HG03060 (cell line): ENCODE measurements at regions not wholly inside any gene's neighbourhood (a gene's known extent, or its start where the extent isn't known, plus 50 kb on each side); places are given as distances from the start of the nearest gene placed in this dataset.

ENCODE experiments used
- ATAC-seq: cut with Tn5 transposase; IDR thresholded peaks from one replicate; pipeline ENCODE4 v1.9.1; 2021; ENCODE audit warnings: low read depth, moderate number of reproducible peaks; ENCODE audit not compliant: unreplicated experiment

DNA sequence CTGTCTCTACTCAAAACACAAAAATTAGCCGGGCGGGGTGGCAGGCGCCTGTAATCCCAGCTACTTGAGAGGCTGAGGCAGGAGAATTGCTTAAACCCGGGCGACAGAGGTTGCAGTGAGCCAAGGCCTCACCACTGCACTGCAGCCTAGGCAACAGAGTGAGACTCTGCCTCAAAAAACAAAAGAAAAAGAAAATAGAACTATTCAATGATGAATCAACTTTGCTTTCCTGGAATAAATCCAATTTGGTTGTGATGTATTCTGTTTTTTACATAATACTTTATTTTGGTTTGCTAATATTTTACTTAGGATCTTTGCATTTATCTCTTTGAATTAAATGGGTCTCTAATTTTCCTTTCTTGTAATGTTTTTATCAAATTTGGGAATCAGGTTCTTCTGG lies 86.3 kb upstream of the MBOAT2 start:
- no peak for ATAC-seq

DNA sequence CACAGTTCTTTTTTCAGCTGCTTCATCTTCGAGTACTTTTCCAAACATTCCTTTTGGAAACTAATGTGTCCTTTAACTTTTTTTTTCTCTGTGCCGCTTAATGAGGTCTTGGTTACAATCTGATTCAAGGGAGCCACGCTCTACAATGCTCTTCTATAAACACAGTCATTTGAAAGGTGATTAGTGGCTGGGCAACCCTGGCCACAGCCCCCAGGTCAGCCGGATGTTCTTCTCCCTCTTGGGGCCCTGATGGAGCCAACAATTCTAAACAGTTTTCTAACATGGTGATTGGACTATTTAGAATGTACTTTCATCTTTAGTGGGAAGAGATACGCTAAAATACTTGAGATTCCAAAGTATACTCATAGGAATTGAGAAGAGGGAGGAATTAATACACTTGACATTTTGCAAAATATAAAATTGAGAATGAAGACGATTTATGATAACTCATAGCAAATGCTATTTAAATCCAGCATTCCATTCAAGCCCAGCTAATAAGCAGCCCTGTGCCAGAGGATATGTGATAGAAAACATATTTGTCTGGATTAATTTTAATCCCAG lies 83.7 kb upstream of the MBOAT2 start:
- ATAC-seq, result no peak

DNA sequence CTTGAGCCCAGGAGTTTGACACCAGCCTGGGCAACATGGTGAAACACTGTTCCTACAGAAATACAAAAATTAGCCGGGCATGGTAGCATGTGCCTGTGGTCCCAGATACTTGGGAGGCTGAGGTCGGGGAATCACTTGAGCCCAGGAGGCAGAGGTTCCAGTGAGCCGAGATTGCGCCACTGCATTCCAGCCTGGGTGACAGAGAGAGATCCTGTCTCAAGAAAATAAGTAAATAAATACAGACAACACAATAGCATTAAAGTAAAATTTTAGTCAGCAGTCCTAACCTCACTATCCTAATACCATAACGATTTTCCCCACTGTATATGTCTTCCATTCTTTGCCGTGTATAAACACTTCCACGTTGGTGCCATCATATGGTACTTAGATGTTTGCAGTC lies 83.0 kb upstream of the MBOAT2 start:
- no peak for ATAC-seq

DNA sequence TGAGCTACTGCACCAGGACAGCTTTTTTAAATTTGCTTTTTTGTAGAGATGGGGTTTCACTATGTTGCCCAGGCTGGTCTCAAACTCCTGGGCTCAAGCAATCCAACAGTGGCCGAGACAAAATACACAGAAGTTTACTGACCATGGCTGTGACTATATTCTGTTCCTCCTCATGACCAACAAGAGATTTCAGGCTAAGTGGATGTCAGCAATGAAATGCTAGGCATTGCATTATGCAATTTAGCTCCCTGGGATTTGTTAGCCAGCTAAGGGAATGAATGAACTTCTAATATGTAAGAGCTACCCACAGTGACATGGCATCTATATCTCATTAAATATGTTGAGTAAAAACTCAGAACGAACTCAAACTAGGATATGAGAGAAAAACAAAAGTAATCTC lies 81.9 kb upstream of the MBOAT2 start:
- no peak for ATAC-seq

DNA sequence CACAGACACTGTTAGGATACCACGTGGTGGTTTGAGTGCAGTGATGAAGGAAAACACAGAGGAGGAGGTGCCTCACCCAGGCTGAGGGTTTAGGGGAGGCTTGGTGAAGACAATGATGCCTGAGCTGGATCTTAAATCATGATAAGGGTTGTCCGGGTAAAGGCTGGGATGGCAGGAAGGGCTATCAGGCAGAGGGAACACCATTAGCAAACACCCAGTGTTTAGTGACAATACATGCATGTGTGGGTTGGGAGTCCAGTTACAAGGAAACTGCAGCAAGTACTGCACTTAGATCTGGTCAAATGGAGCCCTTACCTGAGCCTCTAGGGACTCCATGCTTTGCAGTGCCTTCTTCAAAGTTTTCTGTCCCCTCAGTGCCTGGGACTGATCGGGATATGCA lies 79.8 kb upstream of the MBOAT2 start:
- no peak for ATAC-seq

DNA sequence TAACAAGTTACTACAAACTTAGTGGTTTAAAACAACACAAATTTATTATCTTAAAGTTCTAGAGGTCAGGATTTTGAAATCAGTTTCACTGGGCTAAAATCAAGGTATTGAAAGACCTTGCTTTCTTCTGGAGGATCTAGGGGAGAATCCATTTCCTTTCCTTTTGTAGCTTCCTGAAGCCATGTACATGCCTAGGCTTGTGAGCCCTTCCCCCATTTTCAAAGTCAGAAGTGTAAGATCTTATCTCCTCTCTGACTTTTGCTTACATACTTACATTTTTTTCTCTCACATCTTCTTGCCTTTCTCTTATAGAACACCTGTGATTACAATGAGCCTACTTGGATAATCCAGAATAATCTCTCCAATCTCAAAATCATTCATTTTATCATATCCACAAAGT lies 78.7 kb upstream of the MBOAT2 start:
- no peak for ATAC-seq

DNA sequence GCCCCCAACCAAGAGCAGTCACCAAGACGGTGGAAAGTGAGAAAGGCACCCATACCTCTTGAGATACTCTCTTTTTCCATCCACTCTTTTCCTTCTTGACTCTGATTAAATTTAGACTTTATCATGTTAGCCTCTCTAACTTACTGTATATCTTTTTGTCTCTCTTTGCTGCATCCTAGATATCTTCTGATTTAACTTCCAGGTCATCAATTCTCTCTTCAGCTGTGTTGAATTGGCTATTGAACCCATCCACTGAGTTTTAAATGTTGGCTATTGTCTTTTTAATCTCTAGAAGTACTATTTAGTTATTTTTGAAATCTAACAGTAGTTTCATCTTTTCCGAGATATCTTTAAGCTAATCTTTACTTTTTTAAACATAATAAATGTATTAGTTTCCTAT lies 78.3 kb upstream of the MBOAT2 start:
- no peak for ATAC-seq

DNA sequence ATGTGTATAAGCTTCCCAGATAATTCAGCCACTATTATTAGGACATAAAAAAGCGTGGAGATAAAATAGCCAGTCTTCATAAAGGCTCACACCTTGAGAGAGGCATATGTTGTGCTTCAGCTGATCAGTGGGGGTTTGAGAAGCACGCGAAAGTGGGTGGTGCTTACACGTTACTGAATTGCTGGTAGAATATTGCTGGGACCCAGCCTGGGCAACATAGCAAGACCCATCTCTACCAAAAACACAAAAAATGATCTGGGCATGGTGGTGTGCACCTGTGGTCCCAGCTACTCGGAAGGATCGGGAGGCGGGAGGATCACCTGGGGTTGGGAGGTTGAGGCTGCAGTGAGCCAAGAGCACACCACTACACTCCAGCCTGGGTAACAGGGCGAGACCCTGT lies 74.9 kb upstream of the MBOAT2 start:
- ATAC-seq, result no peak

DNA sequence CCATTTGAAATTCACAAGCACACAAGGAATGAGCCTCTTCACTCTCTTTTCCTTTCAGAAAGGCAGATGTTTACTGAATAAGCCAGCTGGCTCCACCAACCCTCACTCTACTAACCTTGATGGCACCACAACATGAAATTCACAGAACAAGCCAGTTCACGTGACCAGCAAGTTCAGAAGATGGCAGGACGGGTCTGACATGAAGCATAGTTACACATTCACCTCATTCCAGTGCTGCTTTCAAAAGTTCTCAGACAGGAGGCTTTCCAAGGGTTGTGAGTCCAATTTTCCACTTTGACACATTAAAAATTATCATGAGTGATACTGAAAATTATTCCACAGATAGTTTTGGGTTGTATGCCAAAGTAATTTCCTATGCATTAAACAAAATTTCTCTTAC lies 74.2 kb upstream of the MBOAT2 start:
- ATAC-seq, result no peak

DNA sequence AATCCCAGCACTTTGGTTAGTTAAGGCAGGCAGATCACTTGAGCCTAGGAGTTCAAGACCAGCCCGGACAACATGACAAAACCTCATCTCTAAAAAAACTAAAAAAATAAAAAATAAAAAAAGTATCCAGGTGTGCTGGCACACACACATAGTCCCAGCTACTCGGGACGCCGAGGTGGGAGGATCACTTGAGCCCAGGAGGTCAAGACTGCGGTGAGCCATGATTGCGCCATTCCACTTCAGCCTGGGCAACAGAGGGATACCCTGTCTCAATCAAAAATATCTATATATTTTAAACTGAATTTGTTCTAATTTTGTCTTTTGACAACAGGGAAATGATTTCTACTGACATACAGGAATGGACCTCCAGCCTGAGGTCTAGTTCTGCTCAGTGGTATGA lies 73.3 kb upstream of the MBOAT2 start:
- no peak for ATAC-seq

DNA sequence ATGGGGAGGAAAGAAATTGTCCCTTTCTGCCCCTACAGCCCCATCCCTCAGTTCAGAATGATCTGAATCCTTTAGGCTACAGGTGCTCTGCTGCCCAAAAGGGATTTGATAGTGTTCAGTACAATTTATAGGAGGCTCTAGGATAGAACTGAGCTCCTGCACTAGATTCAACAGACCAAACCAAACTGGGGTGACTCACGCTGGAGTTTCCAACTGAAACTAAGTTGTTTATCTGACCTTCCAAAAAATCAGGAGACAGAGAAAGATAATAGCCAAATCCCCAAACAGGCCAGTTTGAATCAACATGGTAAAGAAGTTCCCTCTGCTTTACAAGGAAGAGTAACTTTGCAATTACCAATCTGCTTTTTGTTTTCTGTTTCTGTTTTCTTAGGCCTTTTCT lies 72.7 kb upstream of the MBOAT2 start:
- ATAC-seq, result no peak

DNA sequence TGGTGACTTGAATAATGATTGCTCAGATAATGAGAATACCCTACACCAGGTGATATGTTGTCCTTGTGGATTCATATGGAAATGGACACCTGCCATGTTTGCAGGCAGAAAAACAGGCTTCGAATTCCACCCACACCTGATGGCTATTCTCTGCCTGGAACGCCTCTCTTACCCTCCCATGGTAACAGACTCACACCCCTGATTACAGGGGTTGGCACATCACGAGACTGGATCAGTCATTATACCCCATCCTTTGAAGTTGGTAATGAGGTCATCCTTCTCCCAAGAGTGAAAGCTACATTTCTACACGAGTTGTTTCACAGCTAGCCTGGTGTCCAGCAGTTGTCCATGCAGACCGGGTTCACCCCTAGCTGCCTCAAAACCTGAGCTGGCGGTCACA lies 71.4 kb upstream of the MBOAT2 start:
- ATAC-seq, result no peak

DNA sequence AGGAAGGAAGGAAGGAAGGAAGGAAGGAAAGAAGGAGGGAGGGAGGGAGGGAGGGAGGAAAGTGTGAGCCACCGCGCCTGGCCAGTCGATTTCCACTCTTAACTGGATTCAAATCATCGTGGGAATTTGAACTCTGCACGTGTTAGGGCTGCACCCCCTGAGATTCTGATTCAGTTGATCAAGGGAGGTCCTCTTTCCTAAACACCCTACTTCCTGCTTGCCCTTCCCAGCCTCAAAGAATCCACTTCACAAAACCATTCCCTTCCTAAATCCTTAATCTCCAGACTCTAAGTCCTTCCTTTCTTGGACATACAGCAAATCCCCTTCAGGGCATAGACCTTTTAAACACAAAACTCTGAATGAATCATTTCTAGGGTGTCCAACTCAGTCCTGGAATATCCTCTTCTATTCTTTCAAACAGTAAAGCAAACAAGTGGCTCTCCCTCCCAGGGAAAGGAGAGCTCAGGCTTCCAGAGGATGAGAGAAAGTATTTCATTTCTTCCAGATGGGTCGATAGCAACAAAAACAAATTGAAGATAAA lies 68.2 kb upstream of the MBOAT2 start:
- ATAC-seq, result no peak

DNA sequence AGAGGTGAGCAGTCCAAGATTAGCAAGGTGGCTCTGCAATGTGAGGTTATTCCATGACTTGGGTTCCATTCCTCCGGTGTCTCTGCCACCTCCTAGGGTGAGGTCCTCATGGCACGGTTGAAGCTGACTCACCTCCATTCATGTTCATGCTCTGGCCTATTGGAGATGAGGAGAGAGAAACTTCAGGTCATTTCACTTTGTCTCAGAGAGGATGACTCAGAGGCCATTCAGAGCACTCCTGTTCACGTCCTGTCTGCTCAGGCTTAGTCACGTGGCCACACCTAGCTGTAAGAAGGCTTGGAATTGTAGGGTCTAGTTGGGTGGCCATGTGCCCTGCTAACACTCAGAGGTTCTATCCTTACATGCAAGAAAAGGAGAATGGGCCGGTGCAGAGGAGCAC lies 67.5 kb upstream of the MBOAT2 start:
- ATAC-seq, result no peak

DNA sequence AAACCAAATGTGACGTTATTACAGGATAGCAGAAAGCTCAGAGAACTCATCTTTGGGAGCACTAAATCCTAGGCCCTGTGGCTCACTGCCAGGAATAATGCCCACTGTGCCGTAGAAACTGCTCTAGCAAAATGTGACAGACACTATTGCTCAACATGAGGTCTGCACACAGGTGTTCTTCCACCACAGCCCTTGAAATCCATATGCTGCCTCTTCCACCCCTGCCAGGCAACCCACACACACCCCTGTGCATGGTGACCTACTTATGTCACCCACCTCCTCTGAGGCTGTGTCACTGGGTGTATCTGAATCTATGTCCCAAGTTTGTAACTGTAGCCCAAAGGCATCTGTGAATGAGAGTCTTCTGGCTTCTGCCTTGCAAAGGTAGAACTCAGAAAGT lies 66.1 kb upstream of the MBOAT2 start:
- no peak for ATAC-seq

DNA sequence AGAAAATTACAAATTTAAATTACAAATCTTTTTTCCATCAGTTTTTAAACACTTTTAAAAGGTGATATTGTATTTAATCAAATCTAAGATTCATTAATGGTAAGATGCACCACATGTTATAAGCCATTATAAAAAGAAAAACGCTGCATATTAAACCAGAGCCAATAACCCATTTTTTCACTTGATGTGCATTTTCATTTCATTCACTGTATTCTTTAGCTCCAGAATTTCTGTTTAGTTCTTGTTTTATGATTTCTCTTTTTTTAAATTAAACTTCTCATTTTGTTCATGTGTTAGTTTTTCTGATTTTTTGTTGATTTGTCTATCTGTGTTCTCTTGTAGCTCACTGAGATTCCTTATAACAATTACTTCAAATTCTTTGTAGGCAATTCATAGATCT lies 62.4 kb upstream of the MBOAT2 start:
- no peak for ATAC-seq

DNA sequence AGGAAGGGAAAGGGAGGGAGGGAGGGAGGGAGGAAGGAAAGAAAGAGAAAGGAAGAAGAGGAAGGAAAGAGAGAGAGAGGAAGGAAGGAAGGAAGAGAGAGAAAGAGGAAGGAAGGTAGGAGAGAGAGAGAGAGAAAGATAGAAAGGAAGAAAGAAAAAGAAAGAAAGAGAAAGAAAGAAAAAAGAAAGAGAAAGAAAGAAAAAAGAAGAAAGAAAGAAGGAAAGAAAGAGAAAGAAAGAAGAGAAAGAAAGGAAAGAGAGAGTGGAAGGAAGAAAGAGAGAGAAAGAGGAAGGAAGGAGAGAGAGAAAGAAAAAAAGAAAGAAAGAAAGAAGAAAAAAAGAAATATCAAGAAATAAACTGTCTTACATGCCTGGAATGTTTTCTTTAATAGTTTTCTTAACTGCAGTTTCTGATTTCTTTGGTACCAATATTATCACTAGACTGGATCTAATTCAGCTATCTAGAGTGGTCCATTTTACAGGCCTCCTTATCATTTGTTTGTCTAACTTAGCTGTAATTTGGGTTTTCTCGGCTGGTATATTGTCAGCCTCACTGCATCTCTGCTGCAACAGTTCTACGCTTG lies 59.6 kb upstream of the MBOAT2 start:
- no peak for ATAC-seq

DNA sequence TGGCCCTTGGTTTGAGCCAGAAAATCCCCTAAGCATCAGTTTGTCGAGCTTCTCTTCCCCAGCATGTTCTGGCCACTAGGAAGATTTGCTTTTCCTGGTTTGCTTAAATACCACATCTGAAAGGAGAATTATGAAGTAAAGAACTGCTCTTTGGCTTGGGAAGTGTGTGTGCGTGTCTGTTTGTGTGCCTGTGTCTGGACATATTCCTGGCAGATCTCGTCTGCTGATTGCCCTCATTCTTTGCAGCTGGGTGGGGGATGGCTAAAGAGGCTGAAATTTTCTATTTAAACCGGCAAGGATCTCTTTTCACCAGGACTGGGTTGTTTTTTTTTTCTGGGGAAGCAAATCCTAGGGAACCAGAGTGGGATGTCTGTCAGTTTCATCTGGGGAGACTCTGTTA lies 57.3 kb upstream of the MBOAT2 start:
- no peak for ATAC-seq

DNA sequence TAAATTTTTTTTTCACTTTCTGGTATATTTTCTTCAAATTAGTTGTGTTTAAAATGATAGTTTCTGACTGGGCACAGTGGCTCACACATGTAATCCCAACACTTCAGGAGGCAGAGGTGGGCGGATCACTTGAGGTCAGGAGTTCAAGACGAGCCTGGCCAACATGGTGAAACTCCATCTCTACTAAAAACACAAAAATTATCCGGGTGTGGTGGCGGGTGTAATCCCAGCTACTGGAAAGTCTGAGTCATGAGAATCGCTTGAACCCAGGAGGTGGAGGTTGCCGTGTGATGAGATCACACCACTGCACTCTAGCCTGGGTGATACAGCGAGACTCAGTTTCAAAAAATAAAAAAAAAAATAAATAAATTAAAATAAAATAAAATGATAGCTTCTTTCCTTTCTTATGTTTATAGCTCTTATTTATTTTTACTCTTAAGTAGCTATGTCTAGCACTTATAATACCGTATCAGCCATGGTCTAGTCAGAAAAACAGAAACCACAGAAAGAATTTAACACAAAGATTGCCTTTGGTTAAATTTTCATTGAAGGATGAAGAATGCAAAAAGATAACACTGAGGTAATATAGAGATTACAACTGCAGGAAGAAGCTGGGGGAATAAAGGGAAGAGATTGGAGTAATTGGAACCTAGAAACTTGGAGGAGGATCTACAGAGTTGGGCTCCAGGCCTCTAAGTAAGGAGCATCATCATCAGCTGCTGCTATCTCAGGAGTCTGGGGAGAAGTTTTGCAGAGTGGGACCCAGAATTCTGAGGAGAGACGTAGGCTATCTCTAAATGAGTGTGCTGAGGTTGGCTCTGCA lies 54.7 kb upstream of the MBOAT2 start:
- ATAC-seq, result no peak

DNA sequence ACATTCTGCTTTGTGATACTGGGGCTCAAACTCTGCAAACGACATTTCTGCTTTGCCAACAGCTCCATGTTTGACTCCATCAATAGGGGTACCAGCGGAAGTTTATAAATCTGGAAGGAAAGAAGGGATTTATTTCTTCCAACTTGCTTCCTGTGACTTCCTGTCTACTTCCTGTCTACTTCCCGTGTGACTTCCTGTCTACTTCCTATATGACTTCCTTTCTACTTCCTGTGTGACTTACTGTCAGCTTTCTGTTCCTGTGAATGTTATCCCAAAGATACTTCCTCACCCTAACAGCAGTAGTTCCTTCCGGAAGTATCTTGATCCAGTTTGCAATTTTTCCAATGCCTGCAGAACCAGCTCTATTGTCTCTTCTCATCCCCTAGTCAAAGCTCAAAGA lies 52.0 kb upstream of the MBOAT2 start:
- ATAC-seq, result no peak

DNA sequence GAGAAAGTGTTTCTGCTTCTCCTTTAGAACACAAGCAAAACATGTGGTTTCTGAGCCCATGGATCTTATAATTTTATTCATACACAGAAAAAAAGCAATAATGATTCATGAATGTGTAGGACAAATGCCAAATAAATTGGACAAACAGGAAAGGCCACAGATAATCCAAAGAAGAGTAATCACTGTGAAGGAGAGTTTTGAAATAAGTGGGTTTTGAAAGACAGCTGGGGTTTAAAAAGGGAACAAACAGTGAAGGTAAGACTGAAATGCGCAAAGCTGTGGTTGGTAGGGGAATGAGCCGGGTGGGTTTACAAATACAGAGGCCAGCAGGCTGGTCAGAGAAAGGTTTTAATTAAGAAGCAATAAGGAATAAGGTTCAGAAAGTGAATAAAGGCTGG lies 50.0 kb upstream of the MBOAT2 start:
- no peak for ATAC-seq
